ENCODE measurements at regions not wholly inside any gene's neighbourhood (a gene's known extent, or its start where the extent isn't known, plus 50 kb on each side); places are given as distances from the start of the nearest gene placed in this dataset.
"Not testable (repeated sequence)": the region's sequence is repeated elsewhere in the genome, so short reads cannot be mapped to it uniquely, and the experiment has no call there.

DNA sequence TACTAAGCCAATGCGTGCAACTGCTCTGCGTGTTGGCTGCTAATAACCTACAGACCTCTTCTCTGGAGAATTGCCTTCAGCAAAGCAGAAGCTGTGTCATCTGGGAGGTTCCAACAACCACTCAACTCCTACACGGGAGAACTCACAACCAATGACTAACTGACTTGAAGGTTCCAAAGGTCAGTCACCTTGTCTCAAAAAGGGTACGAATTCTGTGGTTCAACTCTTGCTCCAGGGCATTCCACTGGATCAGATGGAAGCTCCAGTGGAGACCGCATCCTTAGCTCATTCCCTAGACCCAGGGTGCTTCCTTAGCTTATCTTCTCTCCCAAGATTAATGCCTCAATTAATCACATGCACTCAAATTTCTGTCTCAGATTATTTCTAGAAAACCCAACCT lies 222.7 kb downstream of the CHIC2 start:
- in situ Hi-C loops (cut with MboI; ENCODE audit: low pct_unique_long_range_greater_than_20kb, low sequenced_read_pairs, unreplicated experiment): no loop called here
- DNase-seq (ENCODE audit: low spot score): no peak
- TF ChIP-seq, protein P1, sequence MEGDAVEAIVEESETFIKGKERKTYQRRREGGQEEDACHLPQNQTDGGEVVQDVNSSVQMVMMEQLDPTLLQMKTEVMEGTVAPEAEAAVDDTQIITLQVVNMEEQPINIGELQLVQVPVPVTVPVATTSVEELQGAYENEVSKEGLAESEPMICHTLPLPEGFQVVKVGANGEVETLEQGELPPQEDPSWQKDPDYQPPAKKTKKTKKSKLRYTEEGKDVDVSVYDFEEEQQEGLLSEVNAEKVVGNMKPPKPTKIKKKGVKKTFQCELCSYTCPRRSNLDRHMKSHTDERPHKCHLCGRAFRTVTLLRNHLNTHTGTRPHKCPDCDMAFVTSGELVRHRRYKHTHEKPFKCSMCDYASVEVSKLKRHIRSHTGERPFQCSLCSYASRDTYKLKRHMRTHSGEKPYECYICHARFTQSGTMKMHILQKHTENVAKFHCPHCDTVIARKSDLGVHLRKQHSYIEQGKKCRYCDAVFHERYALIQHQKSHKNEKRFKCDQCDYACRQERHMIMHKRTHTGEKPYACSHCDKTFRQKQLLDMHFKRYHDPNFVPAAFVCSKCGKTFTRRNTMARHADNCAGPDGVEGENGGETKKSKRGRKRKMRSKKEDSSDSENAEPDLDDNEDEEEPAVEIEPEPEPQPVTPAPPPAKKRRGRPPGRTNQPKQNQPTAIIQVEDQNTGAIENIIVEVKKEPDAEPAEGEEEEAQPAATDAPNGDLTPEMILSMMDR (IDR thresholded peaks at IDR 0.05; ENCODE audit: extremely low read depth, insufficient read depth, missing control alignments): no peak

DNA sequence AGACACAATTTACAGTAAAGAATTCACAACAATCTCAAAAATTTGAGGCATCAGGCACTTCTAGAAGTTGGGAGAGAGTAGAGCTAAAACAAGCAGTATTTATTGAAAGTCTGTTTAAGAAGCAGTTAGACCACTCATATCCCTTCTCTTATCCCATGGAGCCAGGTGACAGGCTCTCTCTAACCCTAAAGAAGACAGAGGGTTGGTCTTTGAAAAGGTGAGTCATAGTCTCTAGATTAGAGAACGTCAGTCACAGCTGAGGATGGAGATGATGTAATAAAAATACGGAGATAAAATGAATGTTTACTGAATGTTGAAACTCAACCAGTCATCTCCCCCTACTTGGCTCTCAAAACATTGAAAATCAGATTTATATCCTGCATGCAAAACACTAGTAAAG lies 223.8 kb downstream of the CHIC2 start:
- in situ Hi-C loops (cut with MboI; ENCODE audit: low pct_unique_long_range_greater_than_20kb, low sequenced_read_pairs, unreplicated experiment): no loop called here

DNA sequence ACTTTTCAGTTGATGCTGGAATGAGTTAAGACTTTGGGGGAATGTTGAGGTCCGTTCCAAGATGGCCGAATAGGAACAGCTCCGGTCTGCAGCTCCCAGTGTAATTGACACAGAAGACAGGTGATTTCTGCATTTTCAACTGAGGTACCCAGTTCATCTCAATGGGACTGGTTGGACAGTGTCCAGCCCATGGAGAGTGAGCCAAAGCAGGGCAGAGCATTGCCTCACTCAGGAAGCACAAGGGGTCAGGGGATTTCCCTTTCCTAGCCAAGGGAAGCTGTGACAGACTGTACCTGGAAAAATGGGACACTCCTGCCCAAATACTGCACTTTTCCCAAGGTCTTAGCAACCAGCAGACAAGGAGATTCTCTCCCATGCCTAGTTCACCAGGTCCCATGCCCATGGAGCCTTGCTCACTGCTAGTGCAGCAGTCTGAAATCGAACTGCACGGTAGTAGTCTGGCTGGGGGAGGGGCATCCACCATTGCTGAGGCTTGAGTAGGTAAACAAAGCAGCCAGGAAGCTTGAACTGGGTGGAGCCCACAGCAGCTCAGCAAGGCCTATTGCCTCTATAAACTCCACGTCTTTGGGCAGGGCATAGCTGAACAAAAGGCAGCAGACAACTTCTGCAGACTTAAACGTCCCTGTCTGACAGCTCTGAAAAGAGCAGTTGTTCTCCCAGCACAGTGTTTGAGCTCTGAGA lies 231.0 kb downstream of the CHIC2 start:
- DNase-seq (ENCODE audit: low spot score); in situ Hi-C loops (cut with MboI; ENCODE audit: low pct_unique_long_range_greater_than_20kb, low sequenced_read_pairs, unreplicated experiment): not testable (repeated sequence)

More for the DNA sequence above, 223.8 kb downstream of the CHIC2 start:
- DNase-seq (ENCODE audit: low spot score): no peak
- TF ChIP-seq, protein P1 (IDR thresholded peaks at IDR 0.05; ENCODE audit: extremely low read depth, insufficient read depth, missing control alignments): no peak

DNA sequence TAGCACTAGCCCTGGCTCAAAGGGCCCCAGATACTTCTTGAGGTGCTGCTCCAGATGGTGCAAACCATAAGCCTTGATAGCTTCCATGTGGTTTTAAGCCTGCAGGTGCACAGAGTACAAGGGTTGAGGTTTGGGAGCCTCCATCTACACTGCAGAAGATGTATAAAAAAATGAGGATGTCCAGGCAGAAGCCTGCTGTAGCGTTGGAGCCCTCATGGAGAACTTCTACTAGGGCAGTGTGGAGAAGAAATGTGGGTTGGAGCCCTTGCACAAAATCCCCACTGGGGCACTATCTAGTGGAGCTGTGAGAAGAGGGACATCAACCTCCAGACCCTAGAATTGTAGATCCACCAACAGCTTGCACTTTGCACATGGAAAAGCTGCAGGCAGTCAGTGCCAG lies 231.9 kb downstream of the CHIC2 start:
- TF ChIP-seq, protein P1 (IDR thresholded peaks at IDR 0.05; ENCODE audit: extremely low read depth, insufficient read depth, missing control alignments): no peak
- in situ Hi-C loops (cut with MboI; ENCODE audit: low pct_unique_long_range_greater_than_20kb, low sequenced_read_pairs, unreplicated experiment): no loop called here
- no peak for DNase-seq (ENCODE audit: low spot score)

DNA sequence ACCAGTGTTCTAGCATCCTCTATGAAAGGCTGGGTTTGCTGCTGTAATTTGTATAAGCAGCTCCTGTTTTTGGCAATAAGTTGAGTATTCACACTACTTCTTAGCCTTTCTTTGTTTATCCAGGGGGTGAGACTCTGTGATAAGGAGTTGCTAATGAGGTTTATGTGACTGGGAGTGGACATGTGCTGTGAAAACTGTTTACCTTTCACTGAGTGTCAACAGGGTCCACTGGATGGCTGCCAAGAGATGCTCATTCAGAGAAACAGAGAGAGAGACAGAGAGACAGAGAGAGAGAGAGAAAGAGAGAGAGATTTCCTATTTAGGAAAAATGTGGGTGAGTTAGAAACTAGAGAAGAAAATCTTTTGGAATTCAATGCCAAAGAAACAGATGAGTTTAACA lies 233.9 kb downstream of the CHIC2 start:
- TF ChIP-seq, protein P1 (IDR thresholded peaks at IDR 0.05; ENCODE audit: extremely low read depth, insufficient read depth, missing control alignments): no peak
- no peak for DNase-seq (ENCODE audit: low spot score)
- in situ Hi-C loops (cut with MboI; ENCODE audit: low pct_unique_long_range_greater_than_20kb, low sequenced_read_pairs, unreplicated experiment): no loop called here

DNA sequence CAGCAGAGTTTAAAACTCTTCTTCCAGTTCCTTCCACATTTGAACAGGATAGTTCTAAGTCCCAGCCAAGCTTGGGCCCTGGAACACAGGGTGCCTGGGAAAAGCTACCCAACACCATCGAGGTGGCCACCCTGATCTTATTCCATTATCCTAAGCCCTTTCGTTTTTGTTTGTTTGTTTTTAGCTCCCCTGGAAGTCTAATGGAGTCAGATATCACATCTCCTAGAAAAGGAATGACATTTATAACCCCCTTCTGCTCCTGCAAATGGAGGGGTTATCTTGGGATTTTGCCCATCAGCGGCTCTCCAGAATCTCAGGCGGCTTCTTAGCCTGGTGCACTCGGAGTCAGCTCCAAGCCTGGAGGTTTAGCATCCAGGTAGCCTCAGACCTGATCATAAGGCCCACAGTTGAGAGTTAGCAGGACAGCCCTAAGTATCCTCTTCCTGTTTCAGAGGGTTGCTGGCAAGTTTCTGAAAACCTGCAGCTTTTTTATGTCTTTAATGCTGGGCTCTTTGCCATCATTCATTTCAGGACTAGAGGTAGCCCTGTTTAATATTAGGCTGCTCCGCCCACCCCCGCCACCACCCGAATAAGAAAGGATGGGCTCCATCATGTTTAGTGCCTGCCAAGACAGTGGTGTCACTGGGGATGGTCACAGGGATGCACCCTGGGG lies 230.0 kb upstream of the LNX1 start:
- no peak for DNase-seq (ENCODE audit: low spot score)
- in situ Hi-C loops (cut with MboI; ENCODE audit: low pct_unique_long_range_greater_than_20kb, low sequenced_read_pairs, unreplicated experiment): loop anchor here (25.0 kb wide), 1 partner anchor 634 kb away; no protein-coding TSS in a partner anchor

More for the DNA sequence above, 230.0 kb upstream of the LNX1 start:
- TF ChIP-seq, protein P1 (IDR thresholded peaks at IDR 0.05; ENCODE audit: extremely low read depth, insufficient read depth, missing control alignments): no peak
